BLaER1 treated with 17β-estradiol and CSF1 and Interleukin-3, amounts not matched to agents 10 nM and 100 nM (cell line): ENCODE measurements at regions not wholly inside any gene's neighbourhood (a gene's known extent, or its start where the extent isn't known, plus 50 kb on each side); places are given as distances from the start of the nearest gene placed in this dataset.

ENCODE experiments used
- H3K27ac ChIP-seq, 11 experiments: shearing (Covaris generic); formaldehyde crosslinking; 2 replicates each; pipeline ENCODE4 v1.8.1; 2022
- H3K27me3 ChIP-seq, 11 experiments: shearing (Covaris generic); formaldehyde crosslinking; 2 replicates each; pipeline ENCODE4 v1.8.1; 2022
- H3K36me3 ChIP-seq, 11 experiments: shearing (Covaris generic); formaldehyde crosslinking; 2 replicates each; pipeline ENCODE4 v1.8.1; 2022
- H3K4me1 ChIP-seq, 10 experiments: shearing (Covaris generic); formaldehyde crosslinking; 2 replicates each; pipeline ENCODE4 v1.8.1; 2022
- H3K4me2 ChIP-seq, 11 experiments: shearing (Covaris generic); formaldehyde crosslinking; 2 replicates each; pipeline ENCODE4 v1.8.1; 2022
- H3K4me3 ChIP-seq, 10 experiments: shearing (Covaris generic); formaldehyde crosslinking; 2 replicates each; pipeline ENCODE4 v1.8.1; 2022
- H3K9ac ChIP-seq, 11 experiments: shearing (Covaris generic); formaldehyde crosslinking; 2 replicates each; pipeline ENCODE4 v1.8.1; 2022
- H3K9me3 ChIP-seq, 11 experiments: shearing (Covaris generic); formaldehyde crosslinking; replicated peaks in 1 of 11; 2 replicates each; pipeline ENCODE4 v1.8.1; 2022
- H4K20me1 ChIP-seq, 11 experiments: shearing (Covaris generic); formaldehyde crosslinking; 2 replicates each; pipeline ENCODE4 v1.8.1; 2022
- Cebpa-rat ChIP-seq, 11 experiments: shearing (Covaris generic); IDR thresholded peaks; 2 replicates each; pipeline ENCODE4 v1.8.1; 2022

DNA sequence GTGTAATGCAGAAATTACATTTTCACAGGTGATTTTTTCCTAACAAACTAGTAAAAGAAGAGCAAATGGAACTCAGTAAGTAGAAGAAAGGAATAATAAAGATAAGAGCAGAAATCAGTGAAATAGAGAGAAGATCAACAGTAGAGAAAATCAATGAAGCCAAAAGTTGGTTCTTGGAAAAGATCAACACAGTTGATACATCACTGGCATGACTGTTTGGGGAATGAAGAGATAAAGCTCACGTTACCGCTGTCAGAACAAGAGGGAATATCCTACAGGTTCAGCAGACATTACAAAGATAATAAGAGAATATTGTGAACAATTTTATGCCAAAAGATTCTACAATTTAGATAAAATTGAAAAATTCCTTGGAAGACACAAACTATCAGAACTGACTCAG, 146.4 kb downstream of the ACTR3B start:
- H4K20me1 ChIP-seq, result no peaks in the 10 kb centered on the region
- H3K9me3 ChIP-seq, result no peaks in the 10 kb centered on the region
- H3K27me3 ChIP-seq, result no peaks in the 10 kb centered on the region
- H3K27ac ChIP-seq, result no peak overlapping the region
- no peak for TF ChIP-seq Cebpa-rat (IDR thresholded peaks at IDR 0.05)
- no peak overlapping the region for H3K9ac ChIP-seq
- H3K4me3 ChIP-seq, result no peak overlapping the region
- no peaks in the 10 kb centered on the region for H3K4me1 ChIP-seq
- no peaks in the 10 kb centered on the region for H3K36me3 ChIP-seq
- no peak overlapping the region for H3K4me2 ChIP-seq

DNA sequence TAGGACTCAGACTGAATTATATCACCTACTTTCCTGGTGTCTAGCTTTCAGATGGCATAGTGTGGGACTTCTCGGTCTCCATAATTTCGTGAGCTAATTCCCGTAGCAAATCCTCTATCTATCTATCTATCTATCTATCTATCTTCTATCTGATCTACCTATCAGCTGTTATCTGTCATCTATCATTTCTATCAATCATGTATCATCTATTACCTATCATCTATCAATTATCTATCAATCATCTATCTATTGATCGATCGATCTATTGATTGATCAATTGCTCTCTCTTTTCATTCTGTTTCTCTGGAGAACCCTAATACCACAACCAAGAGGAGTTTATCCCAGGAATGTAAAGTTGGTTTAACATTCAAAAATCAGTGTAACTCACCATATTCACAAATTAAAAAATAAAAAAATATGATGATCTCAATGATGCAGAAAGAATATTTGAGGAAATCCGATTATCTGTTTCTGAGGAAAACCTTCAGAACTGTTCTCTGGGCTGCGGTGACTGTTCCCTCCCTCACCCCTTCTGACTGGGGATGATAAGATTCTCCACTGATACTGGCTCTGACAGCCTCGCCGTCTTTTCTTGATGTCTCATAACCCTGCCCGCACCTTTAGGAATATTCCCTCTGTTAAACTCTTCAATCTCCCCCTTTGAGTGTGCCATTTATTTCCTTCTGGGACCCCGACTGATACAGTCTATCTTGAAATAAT, 147.7 kb downstream of the ACTR3B start:
- no peaks in the 10 kb centered on the region for H3K27me3 ChIP-seq
- no peaks in the 10 kb centered on the region for H3K9me3 ChIP-seq
- no peak overlapping the region for H3K27ac ChIP-seq
- H3K4me1 ChIP-seq, result no peaks in the 10 kb centered on the region
- no peaks in the 10 kb centered on the region for H3K36me3 ChIP-seq
- H3K4me2 ChIP-seq, result no peak overlapping the region
- no peaks in the 10 kb centered on the region for H4K20me1 ChIP-seq
- H3K4me3 ChIP-seq, result no peak overlapping the region
- no peak for TF ChIP-seq Cebpa-rat (IDR thresholded peaks at IDR 0.05)
- H3K9ac ChIP-seq, result no peak overlapping the region

DNA sequence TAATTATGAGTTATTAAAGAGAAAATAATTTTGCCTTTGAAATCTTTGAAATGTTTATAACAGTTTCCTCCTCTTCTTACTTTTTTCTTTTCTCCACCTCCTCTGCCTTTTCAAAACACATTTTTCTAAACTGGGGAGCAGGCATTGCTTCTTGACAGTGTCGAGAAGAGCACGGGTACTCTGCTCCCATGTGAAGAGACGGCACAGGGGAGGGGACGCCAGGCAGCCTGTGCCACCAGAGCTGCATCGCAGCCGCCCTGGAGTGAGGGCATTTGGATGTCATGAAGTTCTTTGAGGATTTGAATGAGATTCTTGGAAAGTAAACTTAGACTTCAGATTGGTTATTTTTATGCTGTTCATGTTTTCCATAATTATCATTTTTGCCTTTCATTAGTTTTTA, 149.7 kb downstream of the ACTR3B start:
- Histone ChIP-seq H3K9ac (no peak overlapping the region), H3K27ac (no peak overlapping the region), H3K27me3 (no peaks in the 10 kb centered on the region), H3K4me1 (no peaks in the 10 kb centered on the region), H3K4me3 (no peak overlapping the region), H4K20me1 (no peaks in the 10 kb centered on the region), H3K9me3 (no peaks in the 10 kb centered on the region), H3K36me3 (no peaks in the 10 kb centered on the region), H3K4me2 (no peak overlapping the region)
- no peak for TF ChIP-seq Cebpa-rat (IDR thresholded peaks at IDR 0.05)

DNA sequence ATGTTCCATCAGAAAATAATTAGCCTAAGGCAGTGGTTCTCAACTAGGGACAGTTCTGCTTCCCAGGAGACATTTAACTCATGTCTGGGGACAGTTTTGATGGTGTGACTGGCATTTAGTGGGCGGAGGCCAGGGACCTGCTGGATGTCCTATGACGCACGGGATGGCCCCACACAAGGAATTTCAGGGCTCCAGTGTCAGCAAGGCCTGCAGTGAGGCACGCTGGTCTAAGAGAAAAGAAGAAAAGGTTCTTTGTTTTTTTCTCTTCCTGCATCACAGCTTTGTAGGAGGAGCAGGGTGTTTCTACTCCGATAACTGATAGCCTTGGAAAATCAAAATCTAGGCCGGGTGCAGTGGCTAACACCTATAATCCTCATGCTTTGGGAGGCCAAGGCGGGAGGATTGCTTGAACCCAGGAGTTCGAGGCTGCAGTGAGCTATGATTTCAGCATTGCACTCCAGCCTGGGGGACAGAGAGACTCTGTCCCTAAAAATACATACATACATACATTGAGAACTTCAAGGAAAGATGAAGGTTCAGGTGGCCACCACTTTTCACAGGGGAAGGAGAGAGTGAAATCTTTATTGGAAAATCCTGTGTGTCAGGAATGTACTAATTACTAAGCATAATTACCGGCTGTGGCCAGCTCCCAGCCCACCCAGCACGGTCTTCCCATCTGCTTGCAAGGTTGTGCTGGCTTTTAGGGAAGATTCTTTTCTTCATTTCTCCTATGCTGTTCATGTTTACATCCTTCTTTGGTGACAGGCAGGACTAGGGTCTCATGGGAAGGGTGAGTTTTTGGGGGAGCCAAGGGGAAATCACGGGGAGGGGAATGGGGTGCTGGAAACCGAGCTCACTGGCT, 150.4 kb downstream of the ACTR3B start:
- Histone ChIP-seq H3K36me3 (no peaks in the 10 kb centered on the region), H3K4me1 (no peaks in the 10 kb centered on the region), H3K27me3 (no peaks in the 10 kb centered on the region), H3K4me3 (no peak overlapping the region), H3K9ac (no peak overlapping the region), H3K9me3 (no peaks in the 10 kb centered on the region), H3K4me2 (no peak overlapping the region), H4K20me1 (no peaks in the 10 kb centered on the region), H3K27ac (no peak overlapping the region)
- no peak for TF ChIP-seq Cebpa-rat (IDR thresholded peaks at IDR 0.05)

DNA sequence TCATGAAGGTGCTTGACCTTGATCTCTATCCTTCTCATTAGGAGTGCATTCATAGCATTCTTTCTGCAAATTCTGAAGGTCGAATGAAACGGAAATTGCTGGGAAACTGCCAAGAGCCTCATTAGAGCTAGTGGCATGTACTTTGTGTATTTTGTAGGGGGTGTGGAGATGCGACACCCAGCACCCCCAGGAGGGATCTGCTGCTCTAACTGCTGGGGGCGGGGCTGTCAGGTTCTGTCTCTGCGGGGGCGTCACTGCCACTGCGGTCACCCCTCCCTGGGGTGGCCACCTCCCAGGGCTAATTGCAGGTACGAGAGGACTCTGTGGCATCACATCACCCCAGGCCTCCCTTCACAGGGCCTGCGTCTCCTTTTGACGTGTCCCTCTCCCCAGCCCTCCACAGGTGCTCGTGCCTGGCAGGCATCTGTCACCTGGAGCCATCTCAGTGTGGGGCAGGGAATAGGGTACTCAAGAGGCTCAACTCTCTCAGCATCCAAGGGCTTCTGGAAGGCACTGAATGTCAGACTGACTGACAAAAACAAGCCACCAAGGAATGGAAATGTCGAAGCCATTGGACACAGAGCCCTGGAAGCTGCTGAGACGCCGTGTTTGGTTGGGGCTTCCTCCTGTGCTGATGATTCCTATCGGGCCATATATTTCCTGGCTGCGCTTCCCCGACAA, 151.1 kb downstream of the ACTR3B start:
- no peaks in the 10 kb centered on the region for H3K9me3 ChIP-seq
- H3K36me3 ChIP-seq, result no peaks in the 10 kb centered on the region
- no peak for TF ChIP-seq Cebpa-rat (IDR thresholded peaks at IDR 0.05)
- H4K20me1 ChIP-seq, result no peaks in the 10 kb centered on the region
- no peak overlapping the region for H3K27ac ChIP-seq
- no peak overlapping the region for H3K9ac ChIP-seq
- no peaks in the 10 kb centered on the region for H3K27me3 ChIP-seq
- H3K4me3 ChIP-seq, result no peak overlapping the region
- H3K4me1 ChIP-seq, result no peaks in the 10 kb centered on the region
- H3K4me2 ChIP-seq, result no peak overlapping the region

DNA sequence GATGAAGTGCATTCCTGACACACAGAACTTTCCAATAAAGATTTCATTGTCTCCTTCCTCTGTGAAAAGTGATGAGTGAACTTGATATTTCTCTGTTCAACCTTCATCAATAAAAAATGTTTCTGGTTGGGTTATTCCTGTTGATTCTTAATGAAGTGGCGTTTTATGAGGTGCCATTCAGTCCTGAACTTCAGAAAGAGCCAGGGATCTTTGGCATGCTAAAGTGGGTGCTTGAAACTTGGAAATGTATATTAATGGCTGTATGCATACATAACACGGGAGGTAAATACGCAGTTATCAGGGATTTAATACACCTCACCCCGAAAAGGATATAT, 151.6 kb downstream of the ACTR3B start:
- Histone ChIP-seq H3K27ac (no peak overlapping the region), H3K9ac (no peak overlapping the region), H3K9me3 (no peaks in the 10 kb centered on the region), H4K20me1 (no peaks in the 10 kb centered on the region), H3K4me2 (no peak overlapping the region), H3K4me3 (no peak overlapping the region), H3K27me3 (no peaks in the 10 kb centered on the region), H3K36me3 (no peaks in the 10 kb centered on the region), H3K4me1 (no peaks in the 10 kb centered on the region)
- no peak for TF ChIP-seq Cebpa-rat (IDR thresholded peaks at IDR 0.05)

DNA sequence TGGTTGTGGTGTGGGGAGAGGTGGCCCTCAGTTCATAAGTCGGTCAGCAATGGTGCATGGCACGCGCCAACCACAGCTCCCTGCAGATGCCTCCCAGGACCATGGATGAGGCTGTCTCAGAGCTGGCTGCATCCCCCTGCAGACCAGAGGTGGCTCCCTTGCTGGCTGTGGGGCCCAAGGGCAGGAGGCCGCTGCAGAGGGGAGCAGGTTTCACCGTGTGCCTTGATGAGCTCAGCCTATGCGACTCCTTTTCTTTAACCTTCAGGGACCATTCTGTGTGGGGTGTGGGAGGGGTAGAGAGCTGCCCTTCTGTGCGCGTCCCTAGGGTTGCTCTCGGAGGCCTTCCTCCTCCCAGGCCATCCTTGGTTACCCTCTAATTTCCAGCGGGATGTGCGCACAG, 152.4 kb downstream of the ACTR3B start:
- H3K9me3 ChIP-seq, result no peaks in the 10 kb centered on the region
- H3K27ac ChIP-seq, result no peak overlapping the region
- no peak for TF ChIP-seq Cebpa-rat (IDR thresholded peaks at IDR 0.05)
- no peaks in the 10 kb centered on the region for H3K4me1 ChIP-seq
- no peak overlapping the region for H3K9ac ChIP-seq
- no peak overlapping the region for H3K4me2 ChIP-seq
- no peaks in the 10 kb centered on the region for H4K20me1 ChIP-seq
- no peaks in the 10 kb centered on the region for H3K36me3 ChIP-seq
- H3K27me3 ChIP-seq, result no peaks in the 10 kb centered on the region
- no peak overlapping the region for H3K4me3 ChIP-seq

DNA sequence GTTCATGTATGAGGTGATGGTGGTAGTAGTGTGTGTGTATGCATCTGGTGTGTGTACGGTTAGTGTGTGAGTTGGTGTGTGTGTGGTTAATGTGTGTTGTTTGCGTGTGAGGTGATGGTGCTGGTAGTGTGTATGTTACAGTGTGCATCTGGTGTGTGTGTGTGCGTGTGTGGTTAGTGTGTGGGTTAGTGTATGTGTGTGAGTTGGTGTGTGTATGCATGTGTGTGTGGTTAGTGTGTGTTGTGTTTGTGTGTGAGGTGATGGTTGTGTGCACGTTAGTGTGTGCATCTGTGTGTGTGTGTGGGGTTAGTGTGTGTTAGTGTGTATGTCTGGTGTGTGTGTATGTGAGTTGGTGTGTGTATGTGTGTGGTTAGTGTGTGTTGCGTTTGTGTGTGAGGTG, 153.0 kb downstream of the ACTR3B start:
- no peak overlapping the region for H3K4me2 ChIP-seq
- TF ChIP-seq Cebpa-rat (IDR thresholded peaks at IDR 0.05), result no peak
- H3K4me3 ChIP-seq, result no peak overlapping the region

DNA sequence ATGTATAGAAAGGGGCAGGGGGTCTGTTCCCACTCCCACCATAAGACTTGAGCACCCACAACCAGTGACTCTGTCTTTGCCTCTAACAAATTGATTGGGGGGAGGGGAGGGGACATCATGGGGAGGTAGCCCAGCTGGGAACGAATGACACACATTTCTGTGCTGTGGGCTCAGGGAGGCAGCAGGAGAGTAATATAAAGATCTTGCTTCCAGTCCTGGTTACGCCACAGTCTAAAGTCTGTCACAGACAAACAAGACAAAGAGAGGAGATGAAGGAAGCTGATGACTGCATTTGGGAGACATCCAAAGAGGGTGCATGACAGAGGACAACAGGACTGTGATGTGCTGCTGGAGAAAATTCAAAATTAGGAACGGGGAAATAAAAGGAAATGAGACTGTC, 153.9 kb downstream of the ACTR3B start:
- H3K27ac ChIP-seq, result no peak overlapping the region
- H3K4me3 ChIP-seq, result no peak overlapping the region
- no peak overlapping the region for H3K9ac ChIP-seq
- TF ChIP-seq Cebpa-rat (IDR thresholded peaks at IDR 0.05), result no peak
- H3K36me3 ChIP-seq, result no peaks in the 10 kb centered on the region
- H3K9me3 ChIP-seq, result peaks cover 0 to 11% (median 0%) of the 10 kb centered on the region in 11 experiments; a peak in 3 of 22 replicates
- no peaks in the 10 kb centered on the region for H4K20me1 ChIP-seq
- H3K4me2 ChIP-seq, result no peak overlapping the region
- H3K27me3 ChIP-seq, result no peaks in the 10 kb centered on the region
- no peaks in the 10 kb centered on the region for H3K4me1 ChIP-seq

More for the DNA sequence above, 153.0 kb downstream of the ACTR3B start:
- Histone ChIP-seq H3K9ac (no peak overlapping the region), H3K36me3 (no peaks in the 10 kb centered on the region), H3K27ac (no peak overlapping the region), H3K4me1 (no peaks in the 10 kb centered on the region), H3K9me3 (peaks cover 0 to 4% (median 0%) of the 10 kb centered on the region in 11 experiments; a peak in 2 of 22 replicates), H4K20me1 (no peaks in the 10 kb centered on the region), H3K27me3 (no peaks in the 10 kb centered on the region)
